GM21576 (cell line): ENCODE measurements at regions not wholly inside any gene's neighbourhood (a gene's known extent, or its start where the extent isn't known, plus 50 kb on each side); places are given as distances from the start of the nearest gene placed in this dataset.

ENCODE experiments used
- ATAC-seq: cut with Tn5 transposase; IDR thresholded peaks from one replicate; pipeline ENCODE4 v1.9.1; 2021; ENCODE audit warnings: mild to moderate bottlenecking, moderate library complexity; ENCODE audit not compliant: unreplicated experiment

DNA sequence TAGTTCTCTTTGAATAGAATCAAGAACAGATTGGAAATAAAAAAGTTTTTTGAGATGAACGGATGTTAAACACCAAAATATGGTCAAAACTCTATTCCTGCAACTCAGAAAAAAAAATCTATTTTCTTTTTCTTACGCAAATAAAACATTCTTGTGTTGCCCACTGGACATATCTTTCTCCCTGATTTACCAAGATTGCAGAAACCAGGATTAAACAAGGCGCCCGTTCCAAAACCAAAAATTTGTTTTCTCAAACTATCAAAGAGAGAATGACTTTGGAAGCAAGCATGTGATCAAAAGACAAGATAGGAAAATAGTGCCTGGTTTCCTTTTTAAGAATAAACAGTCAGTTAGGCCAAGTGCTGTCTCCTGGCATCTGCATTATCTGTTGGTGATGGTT lies 273.1 kb downstream of the CLIC5 start:
- ATAC-seq: no peak

DNA sequence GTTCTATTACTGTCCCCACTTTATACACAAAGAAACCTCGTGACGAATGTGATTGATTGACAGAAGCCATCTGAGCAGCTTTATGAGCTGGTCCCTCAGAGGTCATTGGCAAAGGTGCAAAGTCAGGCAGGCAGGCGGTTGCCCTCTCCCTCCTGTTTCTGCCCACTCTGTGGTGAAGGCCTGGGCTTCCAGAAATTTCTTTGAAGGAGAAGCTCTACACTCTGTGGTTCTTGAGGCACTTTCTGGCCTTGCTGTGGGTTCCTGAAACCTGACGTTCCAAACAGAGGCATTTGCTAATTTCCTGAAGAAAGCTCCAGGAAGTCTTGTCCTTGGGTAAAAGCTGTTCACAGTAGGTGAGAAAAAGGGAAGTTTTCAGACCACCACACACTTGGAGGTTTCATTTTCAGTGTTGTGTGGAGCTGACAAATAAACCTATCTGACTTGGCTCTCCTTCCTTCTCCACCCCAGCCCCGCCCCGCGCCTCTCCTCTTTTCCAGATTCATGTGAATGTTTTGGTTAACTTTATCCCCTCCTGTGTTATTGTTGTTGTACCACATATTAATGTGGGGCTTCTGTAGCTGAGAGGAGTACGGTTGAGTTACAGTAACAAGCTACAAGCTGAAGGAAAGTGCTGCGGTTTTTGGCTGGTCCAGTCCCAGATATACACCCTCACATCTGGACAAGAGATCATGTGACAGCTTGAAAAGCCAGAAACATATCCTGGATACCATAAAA lies 274.1 kb downstream of the CLIC5 start:
- peak; percentile 47 for ATAC-seq

DNA sequence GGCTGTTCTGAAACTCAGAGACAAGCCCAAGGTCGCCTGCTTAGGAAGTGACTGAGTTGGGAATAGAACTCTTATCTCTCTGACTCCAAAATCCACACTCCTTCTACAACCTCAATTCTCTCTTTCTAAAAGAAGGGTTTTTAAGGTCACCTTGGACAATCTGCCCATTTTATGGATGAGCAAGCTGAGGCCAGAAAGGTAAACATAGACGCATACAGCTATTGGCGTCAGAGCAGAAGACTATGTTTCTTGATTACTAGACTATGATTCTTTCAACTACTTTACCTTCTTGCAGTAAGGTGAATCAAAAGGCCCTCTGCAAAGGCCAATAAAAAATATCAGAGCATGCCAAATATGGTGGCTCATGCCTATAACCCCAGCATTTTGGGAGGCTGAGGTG lies 276.6 kb downstream of the CLIC5 start:
- ATAC-seq: no peak

DNA sequence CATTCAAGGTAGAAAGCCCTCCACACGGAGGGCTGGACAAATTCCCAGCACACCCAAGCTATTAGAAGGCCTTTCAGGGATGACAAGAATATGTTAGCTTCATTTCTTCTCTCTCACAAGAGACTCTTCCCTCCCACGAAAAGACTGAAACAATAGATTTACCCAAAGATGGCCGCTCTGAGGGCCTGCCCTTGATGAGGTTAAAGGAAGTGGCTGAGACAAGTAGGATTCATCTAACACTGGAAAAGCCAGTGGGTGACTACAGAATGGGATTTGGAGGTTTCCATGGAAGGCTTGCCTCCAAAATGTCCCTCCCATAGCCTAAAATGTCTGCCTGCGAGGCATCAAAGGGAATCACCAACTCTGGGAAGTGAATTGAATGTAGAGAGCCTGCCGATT lies 277.6 kb downstream of the CLIC5 start:
- no peak for ATAC-seq

DNA sequence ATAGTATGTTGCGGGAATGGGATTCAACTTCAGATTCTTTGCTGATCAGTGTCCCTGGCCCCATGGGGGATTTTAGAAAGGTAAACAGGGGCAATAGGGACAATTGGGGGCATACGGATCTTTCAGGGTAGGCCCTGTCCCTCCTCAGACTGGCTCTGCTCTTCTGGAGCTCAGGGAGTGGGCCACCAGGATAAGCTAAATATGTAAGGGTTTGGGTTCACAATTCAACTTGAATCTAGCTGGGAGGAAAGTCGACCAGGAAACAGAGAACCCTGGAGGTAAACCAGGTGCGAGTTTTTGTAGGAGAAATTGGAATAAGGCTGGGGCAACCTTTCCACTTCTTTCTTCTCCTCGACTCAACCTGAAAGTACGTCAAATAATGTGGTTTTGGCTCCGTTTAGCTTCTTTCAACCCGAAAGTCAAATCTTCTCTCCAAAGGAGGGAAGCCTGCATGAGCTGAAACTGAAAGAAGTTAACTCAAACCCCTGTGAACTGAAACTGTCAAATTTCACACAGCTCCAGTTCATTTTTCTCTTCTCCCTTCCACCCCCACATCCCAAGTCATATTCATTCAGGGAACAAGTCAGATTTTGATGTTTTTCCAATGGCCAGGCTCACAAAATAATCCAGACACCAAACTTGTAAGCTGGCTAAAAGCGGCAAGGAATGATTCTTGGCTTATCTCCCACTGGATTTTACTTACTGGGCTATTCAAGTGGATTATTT lies 278.2 kb downstream of the CLIC5 start:
- ATAC-seq: peak; percentile 68

DNA sequence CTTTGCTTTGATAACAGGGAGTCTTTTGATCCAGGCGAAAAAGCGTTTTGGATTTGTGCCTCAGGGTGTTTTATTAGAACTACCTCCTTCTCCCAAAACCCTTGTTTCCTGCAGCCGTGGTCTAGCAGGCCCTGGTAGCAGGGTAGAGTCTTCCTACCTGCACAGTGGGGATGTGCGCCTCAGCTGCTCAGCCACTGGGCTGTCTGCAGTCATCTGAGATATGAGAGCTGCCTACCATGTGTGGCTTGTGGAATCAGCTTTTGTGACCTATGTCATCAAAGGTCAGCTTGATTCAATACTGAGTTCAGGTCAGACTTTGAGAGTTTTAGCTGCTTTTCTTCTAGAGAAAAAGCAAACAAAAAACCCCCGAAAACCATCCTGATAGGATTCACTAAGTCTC lies 279.5 kb downstream of the CLIC5 start:
- ATAC-seq: no peak

DNA sequence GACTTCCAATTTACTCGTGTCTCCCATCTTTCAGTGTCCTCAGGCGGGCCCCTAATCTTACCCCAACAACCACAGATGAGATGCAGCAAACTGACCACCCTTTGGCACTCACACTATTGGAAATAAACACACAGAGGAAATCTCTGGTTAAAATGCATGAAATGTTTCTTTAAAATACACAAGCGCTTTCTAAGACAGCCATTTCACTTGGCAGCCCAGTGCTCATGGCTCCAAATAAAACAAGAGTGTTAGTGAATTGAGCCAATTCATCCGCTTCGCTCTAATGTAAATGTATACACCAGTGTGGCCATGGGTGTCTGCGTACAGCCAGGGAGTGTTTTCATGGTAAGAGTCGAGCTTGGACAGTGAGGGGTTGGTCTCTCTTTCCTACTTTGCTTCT lies 282.9 kb downstream of the CLIC5 start:
- ATAC-seq: no peak

DNA sequence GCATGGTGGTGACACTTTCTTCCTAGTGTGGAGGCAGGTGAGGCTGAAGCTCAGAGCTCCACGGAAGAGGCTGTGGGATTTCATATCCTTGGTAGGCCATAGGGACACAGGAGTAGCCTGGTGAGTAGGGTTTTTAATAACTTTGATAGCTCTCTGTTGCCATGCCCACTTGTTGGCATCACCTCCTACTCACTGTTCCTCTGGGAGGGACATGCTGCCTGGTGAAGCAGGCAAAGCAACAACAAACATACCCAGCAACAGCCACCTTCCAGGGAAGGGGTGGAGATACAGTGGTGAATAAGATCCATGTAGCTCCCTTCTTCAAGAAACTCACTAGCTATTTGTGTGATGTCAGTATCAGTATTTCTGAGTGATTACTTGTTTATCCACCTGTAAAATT lies 285.4 kb downstream of the CLIC5 start:
- ATAC-seq: no peak

DNA sequence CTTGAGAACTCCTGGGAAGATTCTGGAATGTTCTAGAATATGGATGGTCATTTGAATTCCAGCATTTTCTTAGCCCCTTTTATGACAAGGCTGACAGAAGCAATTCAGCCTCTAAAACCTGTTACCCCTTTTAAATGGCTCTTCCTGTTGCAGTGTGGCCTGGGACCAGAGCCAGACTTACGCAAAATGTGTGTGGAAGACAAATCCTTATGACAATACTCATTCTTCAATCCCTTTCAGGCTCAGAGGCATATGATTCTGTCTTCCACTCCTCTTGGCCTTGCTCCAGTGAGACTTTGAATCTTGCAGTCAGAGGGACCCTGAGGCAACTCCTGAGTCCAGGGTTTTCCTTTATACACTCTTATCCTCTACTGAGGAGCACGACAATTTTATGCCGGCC lies 287.0 kb downstream of the CLIC5 start:
- no peak for ATAC-seq

DNA sequence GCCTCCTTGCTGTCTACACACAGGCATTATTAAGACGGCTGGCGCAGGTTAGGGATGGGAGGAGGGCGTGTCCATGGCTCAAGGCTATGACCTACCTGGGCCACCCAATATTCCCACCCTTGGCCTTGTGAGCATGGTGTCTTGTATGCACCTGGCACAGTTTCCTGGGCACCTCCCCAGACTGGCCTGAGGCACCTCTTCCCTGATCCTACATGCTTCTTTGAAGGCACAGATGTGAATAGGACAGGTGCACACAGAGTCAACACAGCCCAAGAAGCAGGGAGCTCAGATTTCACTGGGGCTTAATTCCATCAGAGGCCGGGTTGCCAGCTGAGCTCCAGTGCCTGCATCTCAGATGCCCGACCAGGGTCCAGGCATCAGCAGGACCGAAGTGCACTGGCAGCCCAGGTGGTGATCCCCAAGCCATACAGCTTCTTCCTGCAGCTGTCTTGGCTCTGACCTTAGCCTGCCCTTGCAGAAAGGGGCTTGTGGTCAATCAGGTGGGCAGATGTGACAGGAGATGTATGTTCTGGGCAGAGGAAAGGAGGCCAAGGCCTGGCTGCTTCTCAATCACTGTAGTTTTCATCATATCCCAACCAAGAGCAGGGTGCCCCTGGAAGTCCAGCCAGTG lies 287.7 kb downstream of the CLIC5 start:
- ATAC-seq: no peak

DNA sequence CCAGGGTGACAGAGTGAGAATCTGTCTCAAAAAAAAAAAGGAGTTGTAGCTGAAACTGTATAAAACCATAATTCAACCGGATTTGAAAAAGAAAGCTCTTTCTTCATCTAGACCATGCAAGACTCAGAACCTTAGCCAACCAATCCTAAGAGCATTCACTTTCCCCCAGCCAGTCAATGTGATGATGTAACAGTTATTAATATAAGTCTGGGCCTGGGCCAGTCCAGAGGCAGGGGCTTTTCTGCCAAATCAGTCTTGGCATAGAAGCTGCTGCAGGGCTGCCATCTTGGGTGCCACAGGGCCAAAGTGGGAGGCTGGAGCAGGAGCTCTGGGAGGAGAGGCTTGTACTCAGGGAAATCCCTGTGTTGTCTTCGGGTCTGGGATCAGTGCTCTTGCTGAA lies 288.4 kb downstream of the CLIC5 start:
- no peak for ATAC-seq

DNA sequence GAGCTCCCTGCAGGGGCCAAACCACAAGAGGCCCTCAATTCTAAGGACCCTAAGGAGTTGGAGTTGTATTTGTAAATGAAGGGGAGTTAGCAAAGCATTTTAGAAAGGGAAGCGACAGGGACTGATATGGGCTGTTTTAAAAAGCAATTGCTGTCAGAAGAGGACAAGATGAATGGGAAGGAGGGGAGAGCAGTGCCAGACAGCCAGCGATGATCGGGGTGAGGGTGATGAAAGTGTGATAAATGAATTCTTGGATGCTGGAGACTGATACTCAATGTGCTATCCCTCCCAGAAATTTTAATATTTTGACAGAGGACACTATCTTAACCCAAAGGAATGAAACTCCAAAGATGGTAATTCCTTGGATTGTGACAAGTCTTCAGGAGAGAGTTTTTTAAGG lies 289.2 kb downstream of the CLIC5 start:
- no peak for ATAC-seq

DNA sequence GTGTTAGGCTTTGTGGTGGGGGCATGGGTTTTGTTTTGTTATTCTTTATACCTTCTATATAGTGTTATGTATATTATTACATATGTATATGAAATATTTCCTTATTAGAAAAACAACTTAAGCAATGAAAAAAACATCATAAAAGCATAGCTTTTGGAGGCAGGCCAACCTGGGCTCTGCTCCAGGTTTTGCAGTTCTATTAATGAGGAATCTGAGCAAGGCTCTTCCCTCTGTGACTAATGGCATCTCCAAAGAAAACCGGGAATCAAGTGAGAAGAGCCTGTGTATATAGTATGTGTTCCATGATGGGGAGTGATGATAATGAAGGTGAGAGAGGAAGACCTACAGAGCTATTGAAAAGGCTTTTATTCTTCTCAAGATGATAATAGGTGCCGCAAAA lies 291.1 kb downstream of the CLIC5 start:
- no peak for ATAC-seq

DNA sequence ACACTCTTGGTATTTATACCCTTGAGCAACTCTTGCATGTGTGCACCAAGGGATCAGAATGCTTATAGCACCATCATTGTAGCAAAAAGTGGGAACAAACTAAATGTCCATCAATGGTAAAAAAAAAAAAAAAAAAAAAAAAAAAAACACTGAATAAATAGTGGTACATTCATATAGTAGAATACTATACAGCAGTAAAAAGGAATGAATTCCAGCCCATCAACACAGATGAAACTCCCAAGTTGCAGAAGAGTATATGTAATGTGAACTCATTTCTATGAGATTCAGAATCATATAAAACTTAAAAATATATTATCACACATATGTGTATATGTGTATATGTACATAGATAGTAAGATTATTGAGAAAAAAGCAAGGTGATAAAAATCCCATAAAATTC lies 291.6 kb downstream of the CLIC5 start:
- ATAC-seq: no peak

DNA sequence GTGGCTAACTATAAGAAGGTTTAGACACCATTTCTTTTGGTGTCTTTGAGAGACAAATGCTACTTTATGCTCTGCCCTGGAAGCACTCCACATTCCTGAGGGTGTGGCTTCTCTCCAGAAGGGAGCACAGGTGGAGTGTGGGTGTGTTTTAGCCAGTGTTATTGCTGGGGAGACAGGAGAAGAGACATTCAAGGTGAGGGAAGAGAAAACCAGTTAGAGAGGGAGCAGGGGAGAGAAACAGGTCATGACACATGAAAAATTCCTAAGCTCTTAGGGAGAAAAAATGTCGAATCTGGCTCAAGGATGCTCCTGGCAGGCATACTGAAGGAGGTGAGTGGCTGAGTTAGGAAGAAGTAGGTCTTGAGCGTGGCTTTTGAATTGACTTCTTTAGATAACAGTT lies 292.8 kb downstream of the CLIC5 start:
- ATAC-seq: no peak

DNA sequence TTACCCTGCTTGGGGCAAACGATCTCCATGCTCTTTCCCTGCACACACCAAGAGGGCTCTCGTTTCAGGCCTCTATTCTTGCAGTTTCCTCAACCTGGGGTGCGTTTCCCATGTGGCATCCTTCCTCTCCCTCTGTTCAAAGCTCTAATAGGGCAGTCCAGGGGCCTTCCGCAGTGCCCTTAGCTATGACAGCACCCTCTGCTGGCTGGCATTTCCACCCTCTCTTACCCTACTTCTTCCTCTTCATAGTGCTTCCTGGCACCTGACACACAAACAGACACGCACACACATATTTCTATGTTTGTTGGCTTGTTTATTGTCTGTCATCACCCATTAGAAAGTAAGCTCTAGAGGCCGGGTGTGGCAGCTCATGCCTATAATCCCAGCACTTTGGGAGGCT lies 294.0 kb downstream of the CLIC5 start:
- no peak for ATAC-seq

DNA sequence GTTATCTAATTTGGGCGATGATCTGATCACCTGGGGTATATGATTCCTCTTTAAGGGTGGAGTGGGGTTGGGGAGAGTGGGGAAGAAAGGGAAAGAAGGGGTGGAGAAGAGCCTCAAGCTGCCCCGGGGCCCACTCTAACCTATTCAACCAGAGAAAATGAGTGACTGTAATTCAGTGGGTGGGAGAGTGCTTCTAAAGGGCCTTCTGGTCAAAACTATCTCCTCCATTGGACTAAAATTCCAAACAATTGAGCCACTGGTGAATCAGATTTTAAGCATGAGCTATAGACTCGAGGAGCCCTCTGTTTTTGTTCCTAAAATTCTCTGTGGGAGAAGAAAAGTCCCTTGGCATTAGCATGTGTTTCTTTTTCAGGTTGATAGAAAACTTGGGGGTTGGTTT lies 296.8 kb downstream of the CLIC5 start:
- no peak for ATAC-seq

DNA sequence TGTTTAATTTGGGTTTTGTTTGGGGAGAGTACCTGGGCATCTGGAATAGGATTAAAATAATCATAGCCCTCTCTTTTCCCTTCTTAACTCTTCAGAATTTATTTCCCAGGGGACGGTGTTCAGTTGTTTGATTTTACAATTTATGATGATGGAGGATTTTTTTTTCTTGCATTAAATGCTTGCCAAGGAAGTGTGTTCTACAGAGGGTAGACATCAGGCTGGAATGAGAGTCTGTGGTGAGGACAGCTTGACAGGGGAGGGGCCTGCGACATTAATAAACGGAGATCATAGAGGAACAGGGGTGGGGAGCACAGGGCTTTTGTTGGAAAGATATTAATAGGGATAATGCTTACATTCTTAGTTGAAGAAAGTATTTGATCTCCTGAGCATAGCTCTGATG lies 297.5 kb downstream of the CLIC5 start:
- no peak for ATAC-seq

DNA sequence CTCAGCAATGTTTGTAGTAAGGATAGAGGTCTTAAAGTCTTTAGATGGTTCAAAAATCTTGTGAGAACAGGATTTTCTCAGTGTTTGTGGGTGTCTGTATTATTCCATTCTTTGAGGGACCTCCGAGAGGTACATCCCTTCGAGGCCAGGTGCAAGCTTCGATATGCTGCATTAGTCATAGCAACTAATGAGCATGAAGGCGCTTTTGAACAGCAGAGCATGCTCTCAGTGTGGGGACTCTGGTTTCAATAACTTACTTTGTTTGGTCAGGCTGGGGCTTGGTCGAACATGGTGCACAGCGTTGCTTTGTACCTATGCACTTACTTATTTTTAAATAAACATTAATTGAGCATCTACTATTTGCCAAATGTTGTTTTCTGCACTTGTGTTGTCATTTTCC lies 297.9 kb downstream of the CLIC5 start:
- no peak for ATAC-seq

DNA sequence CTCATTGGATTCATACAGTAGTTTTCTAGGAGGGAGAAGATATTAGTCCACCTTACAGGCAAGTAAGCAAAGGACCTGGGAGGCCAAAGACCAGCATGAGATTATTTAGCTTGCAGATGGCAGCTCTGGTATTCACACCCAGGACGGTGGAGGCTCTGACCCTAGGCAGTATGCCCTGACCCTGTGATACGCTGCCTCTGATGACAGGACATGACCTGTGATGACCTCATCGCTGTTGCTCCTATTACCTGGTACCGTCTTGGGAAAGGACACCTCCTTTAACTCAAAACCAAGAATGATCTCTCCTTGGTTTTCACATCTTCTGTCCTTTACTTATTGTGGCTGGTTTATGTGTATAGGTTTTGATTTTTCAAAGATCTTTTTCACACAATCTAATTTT lies 298.6 kb downstream of the CLIC5 start:
- no peak for ATAC-seq

DNA sequence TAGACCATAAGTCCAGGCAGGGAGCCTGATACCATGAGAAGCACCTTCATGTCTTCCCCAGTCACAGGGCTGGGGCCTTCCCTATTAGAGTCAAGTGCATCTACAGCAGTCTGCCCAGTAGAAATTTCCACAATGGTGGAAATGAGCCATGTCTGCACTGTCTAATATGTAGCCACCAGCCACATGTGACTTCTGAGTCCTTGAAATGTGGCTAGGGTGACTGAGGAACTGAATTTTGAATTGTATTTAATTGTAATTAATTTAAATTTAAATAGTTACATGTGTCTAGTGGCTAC lies 300.2 kb downstream of the CLIC5 start:
- ATAC-seq: no peak

DNA sequence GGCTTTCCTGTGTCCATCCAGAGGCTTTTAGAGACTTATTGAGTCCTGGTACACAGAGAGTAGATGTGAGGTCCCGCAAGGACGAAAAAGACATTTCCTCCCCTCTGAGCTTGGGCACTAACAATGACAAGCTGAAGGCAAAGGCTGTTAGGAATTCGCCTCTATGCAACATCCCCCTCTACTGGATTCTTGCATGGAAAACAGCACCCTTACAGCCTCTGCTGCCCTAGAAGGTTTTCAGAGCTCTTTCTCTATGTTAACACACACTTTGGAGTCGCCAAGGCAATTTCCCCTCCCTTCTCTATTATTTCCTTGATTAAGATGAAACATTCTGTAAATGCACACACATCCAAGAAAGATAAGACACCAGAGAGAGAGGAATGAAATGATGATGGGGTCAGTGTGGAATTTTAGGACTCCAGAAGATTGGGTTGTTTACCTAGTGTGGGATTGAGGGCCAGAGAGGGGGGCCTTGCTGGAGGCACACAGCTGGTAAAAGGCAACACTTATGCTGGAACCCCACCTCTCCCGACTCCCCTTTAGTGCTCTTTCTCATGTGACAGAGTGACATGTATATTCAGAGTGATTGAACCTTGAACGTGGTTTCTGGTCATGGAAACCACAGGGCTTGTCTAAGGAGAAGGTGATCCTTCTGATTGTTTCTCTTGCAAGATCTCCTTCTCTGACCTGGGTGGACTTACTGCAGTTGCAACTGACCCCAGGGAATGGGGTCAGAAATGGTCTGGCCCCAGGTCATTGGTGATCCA lies 300.7 kb downstream of the CLIC5 start:
- ATAC-seq: peak; percentile 31
